OCI-M2 (cell line): ENCODE measurements at regions not wholly inside any gene's neighbourhood (a gene's known extent, or its start where the extent isn't known, plus 50 kb on each side); places are given as distances from the start of the nearest gene placed in this dataset.
"Not testable (repeated sequence)": the region's sequence is repeated elsewhere in the genome, so short reads cannot be mapped to it uniquely, and the experiment has no call there.

Source experiments
- DNase-seq: peaks from one replicate; lab custom pipeline; 2025; ENCODE audit not compliant: unreplicated experiment; lab: John Stamatoyannopoulos, UW

DNA sequence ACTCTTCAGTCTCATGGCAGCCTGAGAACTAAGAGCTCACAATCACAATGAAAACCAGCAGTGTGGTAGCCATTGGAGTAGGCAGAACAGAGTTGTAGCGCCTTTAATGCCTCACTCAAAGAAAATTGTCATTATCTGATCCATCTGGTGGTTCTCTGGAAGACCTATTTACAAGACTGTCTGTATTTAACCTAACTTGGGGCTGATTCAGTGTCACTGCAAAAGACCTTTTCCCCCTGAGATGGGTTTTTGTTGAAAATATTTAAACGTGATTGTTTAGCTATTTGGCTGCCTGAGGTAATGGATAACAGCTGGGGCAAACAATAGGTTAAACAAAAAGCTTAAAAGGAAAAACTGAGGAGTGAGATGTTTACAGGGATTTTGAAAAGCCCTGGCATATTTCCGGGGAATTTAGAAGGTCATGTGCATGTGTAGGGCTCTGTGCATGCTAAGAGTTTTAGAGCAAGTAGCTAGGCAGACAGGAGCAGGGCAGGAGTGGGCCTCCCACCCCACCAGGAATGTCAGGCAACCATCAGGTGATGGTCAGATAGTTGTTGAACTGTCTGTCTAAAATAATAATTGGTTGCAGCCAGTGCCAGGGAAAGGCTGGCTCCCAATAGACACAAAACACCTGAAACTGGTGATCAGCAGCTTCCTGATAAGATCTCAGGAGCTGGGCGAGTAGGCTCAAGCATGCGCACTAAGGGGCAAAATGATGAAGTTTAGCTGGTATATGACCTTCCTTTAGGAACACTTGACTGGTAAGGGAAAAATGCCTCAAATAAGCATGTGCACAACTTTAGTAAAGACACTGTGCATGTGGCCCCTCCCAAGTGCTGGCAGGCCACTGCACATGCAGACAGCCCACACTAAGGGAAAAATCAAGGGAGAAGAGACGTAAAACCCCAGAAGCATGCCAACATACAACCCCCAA is 70.8 kb upstream of the AKIRIN2 start:
- no peak for DNase-seq

DNA sequence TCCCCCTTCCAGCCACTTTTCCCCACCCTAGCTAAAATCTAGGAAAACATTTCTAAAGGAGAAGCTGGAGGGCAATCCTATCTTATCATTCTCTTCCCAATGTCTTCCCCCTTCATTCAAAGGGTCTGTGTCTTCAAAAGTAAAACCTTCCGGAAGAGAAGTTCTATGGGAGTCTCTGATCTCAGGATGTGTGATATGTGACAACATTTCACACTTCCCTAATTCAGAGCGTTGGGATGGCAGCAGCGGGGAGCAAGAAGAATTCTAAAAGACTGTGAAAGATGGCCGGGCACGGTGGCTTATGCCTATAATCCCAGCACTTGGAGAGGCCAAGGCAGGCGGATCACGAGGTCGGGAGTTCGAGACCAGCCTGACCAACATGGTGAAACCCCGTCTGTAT is 65.4 kb upstream of the AKIRIN2 start:
- DNase-seq: no peak

DNA sequence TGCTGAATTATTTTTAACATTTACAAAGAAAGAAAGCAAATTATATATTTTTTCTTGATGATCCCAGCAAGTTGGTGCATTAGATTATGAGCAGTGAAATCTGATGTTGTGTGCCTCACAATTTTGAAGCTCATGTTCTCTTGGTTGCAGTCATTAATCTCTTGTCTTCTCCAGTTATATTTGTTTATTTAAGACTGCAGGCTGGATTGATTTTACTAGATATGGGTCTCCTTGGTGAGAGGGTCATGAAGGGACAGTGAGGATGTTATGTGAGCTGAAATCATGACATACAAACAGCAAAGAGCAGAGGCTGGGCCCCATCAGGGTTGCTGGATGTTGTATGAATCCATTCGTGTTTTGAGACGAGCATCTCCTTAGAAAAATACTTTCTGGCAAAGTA is 64.2 kb upstream of the AKIRIN2 start:
- no peak for DNase-seq

DNA sequence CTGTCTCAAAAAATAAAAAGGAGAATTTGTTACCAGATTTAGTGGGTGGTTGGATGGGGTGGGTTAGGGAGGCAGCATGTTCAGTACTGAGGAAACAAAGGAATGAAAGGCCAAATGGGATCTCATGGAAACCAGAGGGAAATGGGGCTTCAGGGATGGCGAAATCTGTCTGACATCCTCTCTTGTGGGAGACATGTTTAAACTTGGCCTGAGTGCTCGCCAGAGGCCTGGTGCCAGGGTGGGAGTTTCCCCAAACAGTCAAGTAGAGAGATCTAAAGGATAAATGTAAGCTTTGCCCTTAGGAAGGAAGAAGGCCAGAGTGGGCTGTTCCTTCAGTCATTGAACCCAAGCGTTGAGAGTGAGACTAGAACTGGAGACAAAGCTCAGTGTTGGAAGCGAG is 61.9 kb upstream of the AKIRIN2 start:
- no peak for DNase-seq

DNA sequence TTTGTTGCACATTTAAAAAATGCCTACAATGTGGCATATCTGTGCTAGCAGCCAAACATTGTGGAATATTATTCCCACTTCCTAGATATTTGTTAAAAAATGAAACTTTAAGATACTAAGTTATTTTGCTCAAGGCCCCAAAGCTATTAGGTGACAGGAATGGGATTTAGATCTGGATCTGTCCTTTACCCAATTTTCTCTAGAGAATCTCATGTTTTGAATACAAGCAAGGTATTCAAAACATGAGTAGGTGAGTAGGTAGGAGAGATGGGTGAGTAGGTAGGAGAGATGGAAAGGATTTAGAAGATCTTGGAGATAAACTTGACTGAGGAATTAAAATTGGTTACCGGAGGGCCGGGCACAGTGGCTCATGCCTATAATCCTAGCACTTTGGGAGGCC is 61.2 kb upstream of the AKIRIN2 start:
- no peak for DNase-seq

DNA sequence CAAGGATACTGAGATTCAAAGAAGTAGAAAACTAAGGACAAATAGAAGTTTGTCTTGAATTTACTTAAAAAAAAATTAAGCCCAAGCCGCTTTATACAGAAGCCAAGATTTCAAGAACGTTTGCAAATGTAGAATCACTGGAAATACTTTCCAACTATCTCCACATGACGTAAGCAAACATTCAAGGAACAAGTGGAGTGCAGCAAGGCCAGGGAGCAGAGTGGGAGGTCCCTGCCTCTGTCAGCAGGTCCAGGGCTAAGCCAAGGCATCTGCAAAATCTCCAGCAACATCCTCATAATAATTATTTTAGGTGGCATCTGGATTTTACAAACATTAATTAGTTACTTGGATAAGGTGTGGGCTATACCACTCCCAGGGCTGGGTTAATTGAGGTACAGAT is 60.1 kb upstream of the AKIRIN2 start:
- no peak for DNase-seq

DNA sequence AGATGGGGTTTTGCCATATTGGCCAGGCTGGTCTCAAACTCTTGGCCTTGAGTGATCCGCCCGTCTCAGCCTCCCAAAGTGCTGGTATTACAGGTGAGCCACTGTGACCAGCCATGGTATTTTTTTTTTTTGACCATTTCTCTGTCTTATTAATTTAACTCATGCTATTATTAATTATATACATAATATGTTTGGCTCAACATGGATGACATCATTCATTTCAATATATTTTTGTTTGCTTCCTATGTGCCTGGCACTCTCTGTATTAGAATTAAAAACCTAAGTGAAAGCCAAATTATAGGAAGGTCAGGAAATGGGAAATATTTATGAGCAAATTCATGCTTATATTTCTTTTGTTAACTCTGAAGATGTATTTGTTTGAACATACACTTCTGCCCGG is 55.8 kb upstream of the AKIRIN2 start:
- no peak for DNase-seq

DNA sequence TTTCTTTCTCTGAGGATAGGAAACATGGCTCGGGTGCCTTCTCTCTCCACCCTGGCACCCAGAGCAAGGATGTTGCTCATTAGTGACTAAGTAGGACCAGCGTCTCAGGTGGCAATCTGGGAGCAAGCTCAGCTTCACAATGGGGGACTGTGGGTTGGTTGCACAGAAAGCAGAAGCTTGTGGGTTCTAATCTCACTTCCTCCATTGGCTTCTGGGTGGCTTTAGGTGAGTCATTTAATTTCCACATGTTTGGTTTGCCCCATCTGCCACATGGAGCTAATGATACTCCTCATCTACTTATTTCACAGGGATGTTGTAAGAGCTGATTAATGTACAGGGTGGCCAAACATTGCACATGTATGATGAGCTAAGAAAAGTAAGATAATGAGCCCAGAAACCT is 54.8 kb upstream of the AKIRIN2 start:
- peak; percentile 84 for DNase-seq

DNA sequence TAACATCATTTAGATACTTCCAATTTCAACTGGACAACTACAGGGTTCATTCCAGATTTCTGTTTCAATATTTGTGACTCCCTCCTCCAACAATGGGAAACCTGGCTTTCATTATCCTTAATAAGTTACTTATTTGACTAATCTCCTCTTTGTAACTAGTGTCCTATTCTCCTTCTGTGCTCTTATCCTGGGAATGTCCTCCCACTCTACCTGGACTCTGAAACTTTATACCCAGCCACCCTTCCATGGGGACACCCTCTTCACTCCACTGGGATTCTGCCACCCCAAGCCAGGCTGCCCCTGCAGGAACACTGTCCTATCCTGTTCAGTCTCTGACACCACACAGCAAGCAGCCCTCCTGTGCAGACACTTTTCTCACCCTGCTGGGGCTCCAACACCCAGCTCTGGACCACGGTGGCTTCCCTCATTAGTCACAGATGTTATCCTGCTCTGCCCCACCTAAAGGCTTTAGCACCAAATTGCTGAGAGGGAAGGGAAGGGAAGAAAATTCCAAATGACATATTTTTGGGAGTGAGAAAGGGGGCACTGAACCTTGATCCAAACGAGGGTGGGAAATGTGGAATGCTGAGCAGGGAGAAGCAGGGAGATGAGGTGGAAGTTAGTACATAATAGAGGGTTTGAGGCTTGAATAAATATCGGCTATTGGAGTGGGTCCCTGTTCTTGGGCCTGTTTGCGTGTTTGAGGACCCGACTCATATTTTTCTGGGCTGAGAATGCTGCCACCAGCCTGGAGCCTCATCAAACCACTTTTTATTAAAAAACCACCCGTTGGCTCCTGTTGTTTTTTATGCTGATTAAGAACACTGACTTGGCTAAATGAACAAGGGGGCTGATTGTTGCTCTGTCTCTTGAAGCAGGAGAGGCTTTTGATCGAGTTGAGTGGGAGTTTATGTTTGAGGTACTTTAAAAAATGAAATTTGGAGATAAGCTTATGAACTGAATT is 54.0 kb upstream of the AKIRIN2 start:
- no peak for DNase-seq

DNA sequence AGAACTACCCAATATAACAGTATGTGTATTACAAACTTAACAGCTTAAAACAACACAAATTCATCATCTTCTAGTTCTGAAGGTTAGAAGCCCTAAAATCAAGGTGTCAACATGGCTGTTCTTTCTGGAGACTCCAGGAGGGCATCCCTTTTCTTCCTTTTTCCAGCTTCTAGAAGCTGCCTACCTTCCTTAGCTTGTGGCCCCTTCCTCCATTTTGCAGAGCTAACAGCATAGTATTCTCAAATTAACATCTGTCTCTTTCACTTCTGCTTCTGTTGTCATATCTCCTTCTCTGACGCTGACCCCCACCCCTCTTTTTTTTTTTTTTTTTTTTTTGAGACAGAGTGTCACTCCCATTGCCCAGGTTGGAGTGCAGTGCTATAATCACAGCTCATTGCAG is 52.8 kb upstream of the AKIRIN2 start:
- DNase-seq: no peak

DNA sequence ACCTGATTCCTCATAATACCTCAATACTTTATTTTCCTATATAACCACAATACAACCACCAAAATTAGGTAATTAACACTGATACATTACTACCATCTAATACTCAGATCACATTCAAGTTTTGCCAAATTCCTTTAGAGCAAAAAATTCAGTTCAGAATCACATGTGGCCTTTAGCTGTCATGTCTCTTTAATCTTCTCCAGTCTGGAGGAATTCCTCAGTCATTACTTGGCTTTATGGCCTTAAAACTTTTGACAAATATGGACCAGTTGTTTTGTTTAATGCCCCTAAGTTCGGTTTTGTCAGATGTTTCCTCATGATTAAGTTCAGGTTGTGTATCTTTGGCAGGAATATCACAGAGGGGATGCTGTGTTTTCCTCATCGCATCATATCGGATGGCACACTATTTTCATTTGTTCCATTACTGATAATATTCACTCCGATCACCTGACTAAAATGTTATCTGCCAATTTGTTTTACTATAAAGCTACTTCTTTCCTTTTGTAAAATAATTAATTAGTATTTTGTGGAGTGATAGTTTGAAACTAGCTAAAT is 51.2 kb upstream of the AKIRIN2 start:
- DNase-seq: no peak

DNA sequence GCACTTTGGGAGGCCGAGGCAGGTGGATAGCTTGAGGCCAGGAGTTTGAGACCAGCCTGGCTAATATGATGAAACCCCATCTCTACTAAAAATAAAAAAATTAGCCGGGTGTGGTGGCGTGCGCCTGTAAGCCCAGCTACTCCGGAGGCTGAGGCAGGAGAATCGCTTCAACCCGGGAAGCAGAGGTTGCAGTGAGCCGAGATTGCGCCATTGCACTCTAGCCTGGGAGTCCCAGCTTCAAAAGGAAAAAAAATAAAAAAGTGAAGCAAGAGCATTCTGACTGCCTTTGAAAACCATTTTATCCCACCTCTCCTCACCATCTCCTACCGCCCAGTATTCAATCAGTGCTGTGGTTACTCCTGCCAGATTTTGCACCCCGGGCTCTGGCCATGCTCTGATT is 50.5 kb upstream of the AKIRIN2 start:
- DNase-seq: not testable (repeated sequence)
